ENCODE measurements at regions not wholly inside any gene's neighbourhood (a gene's known extent, or its start where the extent isn't known, plus 50 kb on each side); places are given as distances from the start of the nearest gene placed in this dataset.
"Not testable (repeated sequence)": the region's sequence is repeated elsewhere in the genome, so short reads cannot be mapped to it uniquely, and the experiment has no call there.

DNA sequence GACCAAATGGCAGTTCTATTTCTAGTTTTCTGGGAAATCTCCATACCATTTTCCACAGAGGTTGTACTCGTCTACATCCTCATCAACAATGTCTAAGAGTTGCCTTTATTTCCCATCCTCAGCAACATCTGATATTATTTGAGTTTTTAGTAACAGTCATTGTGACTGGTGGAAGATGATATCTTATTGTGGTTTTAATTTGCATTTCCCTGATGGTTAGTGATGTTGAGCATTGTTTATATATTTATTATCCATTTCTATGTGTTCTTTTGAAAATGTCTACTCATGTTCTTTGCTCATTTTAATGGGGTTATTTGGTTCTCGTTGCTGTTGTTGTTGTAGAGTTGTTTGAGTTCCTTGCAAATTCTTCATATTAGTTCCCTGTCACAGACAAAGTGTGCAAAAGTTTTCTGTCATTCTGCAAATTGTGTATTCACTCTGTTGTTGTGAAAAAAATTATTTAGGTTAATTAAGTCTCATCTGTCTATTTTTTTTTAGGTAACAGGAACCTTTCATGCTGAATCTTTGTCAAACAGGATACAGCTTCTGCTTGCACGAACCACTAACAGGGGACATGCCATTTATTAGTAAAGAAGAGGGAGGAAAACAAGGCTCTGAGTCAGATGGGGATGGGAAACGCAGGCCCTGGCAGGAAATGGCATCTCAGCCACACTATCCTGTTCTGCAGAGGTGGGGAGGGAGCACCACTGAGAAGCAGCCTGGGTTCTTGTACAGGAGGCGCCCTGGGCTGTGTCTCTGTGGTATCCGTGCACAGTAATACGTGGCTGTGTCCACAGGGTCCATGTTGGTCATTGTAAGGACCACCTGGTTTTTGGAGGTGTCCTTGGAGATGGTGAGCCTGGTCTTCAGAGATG lies 1196.7 kb downstream of the TMEM121 start:
- DNase-seq (ENCODE audit: low read depth): not testable (repeated sequence)

DNA sequence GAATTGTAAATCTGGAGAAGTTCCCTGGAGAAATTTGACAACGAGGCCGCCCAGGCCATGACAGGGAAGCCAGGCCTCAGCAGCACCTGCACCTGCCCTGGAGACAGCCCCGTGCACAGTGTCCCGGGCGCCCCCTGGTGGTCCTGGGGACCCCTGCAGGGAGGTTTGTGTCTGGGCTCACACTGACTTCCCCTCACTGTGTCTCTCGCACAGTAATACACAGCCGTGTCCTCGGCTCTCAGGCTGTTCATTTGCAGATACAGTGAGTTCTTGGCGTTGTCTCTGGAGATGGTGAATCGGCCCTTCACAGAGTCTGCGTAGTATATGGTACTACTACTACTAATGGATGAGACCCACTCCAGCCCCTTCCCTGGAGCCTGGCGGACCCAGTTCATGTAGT lies 1201.6 kb downstream of the TMEM121 start:
- not testable (repeated sequence) for DNase-seq (ENCODE audit: low read depth)

DNA sequence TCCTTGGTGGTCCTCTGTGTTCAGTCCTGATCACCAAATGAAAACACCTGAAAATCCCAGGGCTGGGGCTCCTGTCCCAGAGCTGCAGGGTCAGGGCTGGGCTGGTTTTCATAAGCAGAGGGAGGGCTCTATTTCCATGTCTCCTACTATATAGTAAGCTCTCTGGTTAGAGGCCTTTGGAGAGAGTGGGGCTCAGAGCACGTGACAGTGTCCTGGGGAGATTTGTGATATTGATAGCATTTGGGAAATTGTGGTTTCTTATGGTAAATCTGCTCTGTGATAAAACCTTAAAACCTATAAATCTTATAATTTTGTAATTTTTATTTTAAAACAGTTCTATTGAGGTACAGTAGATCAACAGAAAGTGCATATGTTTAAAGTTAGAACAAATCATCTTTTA lies 1202.2 kb downstream of the TMEM121 start:
- no peak for DNase-seq (ENCODE audit: low read depth)

DNA sequence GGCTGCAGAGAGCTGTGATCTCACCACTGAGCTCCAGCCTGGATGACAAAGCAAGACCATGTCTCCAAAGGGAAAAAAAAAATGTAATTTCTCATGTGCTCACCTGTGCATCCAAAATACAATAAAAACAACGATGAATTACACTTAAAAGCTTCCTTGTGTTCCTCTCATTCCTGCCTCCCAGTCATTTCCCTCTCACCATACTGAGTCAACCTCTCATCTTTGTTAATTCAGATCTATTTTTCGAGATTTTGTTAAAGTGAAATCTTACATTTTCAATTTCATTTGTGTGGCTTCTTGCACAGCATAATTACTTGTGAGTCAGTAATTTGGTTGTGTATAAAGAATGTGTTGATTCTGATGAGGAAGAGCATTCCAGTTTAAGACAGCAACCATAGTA lies 1203.2 kb downstream of the TMEM121 start:
- DNase-seq (ENCODE audit: low read depth): no peak

DNA sequence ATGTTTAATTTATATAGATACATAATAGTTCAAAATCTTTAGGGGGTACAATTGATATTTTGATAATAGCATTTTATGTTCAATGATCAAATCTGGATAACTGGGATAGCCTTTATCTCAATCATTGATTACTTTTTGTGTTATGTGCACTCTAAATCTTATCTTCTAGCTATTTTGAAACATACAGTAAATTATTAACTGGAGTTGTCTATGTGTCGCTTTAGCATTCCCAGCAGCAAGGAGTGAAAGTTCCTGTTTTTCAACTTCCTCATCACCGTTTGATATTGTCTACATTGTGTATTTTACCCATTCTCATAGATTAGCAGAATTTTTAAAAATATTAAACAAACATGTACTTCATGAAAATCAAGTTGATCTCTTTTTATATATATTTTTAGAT lies 1207.4 kb downstream of the TMEM121 start:
- DNase-seq (ENCODE audit: low read depth): no peak

DNA sequence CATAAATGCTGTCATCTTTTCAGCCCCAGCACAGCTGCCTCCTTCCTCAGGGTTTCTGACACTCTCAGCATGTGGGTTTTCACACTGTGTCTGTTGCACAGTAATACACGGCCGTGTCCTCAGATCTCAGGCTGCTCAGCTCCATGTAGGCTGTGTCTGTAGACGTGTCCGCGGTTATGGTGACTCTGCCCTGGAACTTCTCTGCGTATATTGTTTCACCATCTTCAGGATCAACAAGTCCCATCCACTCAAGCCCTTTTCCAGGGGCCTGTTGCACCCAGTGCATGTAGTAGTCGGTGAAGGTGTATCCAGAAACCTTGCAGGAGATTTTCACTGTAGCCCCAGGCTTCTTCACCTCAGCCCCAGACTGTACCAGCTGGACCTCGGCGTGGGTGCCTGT lies 1210.6 kb downstream of the TMEM121 start:
- no peak for DNase-seq (ENCODE audit: low read depth)

DNA sequence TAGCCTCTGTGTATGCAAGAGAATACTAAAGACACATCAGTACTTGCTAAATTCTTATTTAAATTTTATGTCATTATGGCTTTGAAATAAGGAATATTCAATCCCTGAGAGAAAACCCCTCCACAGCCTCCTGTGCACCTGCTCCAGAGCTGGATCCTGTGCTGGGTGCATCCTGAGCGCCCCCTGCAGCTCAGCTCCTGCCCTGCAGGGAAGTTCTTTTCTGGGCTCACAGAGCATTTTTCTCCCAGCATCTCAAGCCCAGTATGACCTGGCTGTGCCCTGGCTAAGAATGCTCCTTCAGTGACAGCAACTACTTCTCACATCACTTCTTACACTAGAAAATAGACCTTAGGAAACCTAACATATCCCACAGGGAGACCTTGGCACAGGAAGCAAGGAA lies 1211.7 kb downstream of the TMEM121 start:
- no peak for DNase-seq (ENCODE audit: low read depth)

DNA sequence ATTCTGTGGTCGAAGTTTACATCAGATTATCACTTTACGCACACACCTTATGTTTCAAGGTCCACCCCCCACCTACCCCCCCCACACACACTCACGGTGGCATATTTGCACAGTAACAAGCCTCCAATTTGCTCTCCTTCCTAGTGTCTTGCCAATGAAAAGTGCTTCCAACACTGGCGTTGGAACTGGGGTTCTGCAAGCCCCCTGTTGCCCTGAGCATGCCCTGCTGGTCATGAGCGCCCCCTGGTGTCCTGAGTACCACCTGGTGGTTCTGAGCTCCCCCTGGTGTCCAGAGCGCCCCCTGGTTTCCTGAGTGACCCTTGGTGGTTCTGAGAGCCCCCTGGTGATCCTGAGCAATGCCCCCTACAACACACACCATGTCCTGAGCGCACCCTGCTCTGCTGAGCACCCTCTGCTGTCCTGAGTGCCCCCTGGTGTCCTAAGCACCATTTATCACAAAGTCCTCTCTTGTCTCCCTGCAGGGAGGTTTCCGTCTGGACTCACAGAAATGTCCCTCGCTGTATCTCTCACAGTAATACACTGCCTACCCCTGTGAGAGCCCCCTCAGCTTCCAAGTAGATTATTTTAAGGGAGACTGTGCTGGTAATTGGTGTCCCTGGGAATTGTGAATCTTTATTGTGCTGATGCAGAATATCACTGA lies 1212.3 kb downstream of the TMEM121 start:
- DNase-seq (ENCODE audit: low read depth): not testable (repeated sequence)

DNA sequence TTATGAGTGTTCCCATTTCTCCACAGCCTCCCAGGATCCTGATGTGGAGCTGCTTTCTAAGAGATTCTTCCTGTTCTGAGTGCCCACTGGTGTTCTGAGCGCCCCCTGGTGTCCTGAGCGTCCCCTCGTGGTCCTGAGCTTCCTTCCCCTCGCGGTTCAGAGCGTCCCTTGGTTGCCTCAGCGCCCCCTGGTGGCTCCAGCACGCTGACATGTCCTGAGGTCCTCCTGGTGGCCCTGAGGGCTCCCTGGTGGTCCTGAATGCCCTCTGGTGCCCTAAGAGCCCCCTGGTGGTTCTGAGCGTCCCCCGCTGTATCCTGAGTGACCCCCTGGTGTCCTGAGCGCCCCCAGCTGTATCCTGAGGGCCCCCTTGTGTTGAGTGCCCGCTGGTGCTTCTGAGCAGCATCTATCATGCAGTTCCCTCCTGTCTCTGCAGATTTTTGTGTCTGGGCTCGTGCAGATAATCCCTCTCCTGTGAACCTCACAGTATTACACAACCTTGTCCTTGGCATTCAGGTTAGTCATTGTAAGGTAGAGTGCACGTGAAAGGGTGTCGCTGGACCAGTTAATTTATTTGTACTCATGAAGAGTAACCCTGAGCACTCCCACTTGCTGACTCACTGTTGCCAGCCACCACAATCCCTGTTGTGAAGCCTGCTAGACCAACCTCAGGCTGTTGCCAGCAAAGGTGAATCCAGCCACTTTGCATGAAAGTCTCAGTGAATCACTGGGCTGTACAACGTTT lies 1214.9 kb downstream of the TMEM121 start:
- DNase-seq (ENCODE audit: low read depth): not testable (repeated sequence)

DNA sequence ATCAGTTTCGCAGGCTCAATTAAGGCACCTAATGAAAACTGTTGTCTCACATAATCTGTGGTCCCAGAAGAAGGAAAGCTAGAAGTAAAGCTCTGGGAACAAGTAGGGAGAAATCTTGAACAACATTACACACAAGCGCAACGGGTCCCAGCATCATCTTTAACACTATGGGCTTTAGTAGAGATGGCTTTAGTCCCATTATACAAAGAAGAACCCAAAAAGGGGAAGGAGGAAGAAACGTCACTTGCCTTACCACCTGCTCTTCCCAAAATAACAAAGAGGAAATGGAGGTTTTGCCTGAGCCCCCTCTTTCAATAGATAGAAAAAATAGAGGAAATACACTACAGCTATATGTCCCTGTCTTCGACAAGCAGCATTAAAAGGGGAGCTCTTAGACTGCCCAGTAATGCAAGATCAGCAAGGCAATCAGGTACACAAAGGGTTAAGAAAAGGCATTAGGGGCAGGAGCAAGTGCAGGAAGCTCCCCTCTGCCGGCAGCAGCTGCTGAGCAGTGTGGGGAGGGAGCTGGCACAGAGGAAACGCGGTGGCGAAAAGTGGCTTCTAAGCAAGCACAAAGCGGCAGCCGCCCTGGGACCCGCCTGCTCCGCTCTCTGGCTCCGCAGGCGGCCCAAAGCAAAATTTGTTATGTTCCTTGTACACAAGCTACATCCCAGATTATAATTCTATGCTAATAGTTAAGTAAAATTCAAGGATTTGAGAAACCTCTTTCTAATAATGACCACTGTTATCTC lies 1218.8 kb downstream of the TMEM121 start:
- DNase-seq (ENCODE audit: low read depth): not testable (repeated sequence)

DNA sequence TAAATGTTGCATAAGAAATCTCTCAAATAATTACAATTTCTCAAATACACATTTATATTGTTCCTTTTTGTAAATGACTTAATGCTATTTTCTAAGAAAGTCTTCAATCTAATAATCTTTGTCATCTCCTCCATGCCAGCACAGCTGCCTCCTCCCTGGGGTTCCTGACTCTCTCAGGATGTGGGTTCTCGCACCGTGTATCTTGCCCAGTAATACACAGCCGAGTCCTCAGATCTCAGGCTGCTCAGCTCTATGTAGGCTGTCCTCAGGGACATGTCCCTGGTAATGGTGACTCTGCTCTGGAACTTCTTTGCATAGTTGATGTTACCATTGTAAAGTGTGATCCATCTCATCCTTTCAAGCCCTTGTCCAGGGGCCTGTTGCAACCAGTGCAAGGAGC lies 1223.7 kb downstream of the TMEM121 start:
- not testable (repeated sequence) for DNase-seq (ENCODE audit: low read depth)

DNA sequence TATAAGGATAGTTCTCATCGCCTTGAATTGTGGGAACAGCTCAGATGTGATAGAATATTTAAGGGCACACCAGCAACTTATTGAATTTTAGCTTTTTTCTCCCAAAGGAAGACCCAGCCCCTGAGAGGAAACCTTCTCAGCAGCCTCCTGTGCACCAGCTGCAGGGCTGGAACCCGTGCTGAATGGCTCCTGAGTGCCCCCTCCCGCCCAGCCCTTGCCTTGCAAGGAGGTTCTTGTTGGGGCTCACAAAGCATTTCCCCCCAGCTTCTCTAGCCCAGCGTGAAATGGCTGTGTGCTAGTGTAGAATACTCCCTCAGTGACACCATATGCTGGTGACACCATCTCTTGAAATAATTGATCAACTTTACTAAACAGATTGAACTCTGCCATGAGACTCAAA lies 1227.4 kb downstream of the TMEM121 start:
- not testable (repeated sequence) for DNase-seq (ENCODE audit: low read depth)

DNA sequence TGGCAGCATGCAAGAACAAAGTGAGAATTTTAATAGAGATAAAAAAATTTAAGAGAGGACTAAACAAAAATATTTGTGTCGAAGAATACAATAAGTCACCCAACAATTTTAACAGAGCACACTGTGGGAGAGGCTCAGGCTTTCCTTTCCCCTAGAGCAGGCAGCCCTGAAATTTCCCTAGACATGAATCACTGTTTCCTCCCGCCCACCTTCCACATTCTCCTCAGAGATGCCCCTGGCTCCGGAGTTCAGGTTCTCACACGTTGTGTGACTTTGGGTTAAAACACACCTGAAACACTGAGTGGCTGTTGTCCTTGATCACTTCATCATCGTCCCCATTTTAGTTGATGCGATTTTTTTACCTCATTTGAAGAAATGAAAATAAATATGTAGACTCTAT lies 1231.1 kb downstream of the TMEM121 start:
- not testable (repeated sequence) for DNase-seq (ENCODE audit: low read depth)

DNA sequence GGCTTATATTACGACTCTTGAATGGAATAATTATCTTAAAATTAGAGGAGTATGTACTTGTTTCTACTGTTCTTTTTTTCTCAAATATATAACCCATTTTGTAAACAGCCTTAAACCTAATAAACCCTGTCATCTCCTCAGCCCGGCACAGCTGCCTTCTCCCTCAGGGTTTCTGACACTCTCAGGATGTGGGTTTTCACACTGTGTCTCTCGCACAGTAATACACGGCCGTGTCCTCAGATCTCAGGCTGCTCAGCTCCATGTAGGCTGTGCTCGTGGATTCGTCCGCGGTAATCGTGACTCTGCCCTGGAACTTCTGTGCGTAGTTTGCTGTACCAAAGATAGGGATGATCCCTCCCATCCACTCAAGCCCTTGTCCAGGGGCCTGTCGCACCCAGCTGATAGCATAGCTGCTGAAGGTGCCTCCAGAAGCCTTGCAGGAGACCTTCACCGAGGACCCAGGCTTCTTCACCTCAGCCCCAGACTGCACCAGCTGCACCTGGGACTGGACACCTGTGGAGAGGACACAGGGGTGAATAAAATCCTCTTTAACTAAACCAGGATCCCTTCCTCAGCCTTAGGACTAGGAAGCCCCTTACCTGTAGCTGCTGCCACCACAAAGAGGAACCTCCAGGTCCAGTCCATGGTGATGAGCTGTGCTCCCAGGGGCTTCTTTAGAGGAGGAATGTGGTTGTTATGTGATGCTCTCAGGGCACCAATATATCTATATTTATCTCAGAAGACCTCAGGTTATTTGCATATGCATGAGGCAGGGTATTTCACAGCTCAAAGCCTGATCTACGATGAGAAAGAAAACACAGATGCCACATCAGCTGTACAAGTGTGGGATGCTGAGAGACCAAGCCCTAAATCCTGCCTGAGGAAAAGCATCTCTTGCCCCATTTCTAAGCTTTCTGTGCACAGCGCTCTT lies 1235.8 kb downstream of the TMEM121 start:
- not testable (repeated sequence) for DNase-seq (ENCODE audit: low read depth)

DNA sequence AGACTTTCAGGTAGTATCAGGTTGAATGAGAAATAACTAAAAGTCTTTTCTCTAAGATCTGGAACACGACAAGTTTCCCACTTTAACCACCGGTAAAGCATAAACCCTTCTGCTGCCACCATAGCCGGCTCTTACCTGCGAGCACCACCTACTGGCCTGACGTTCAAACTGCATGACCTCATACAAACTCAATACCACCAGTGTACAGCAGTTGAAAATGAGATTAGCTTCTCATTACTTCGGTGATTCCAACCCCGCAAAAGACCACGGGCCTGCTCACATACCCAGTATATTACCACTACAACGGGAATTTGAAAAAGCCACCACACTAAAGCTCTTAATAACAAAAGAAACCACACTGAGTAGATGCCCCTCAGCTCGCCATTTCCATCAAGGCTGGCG lies 1238.6 kb downstream of the TMEM121 start:
- DNase-seq (ENCODE audit: low read depth): not testable (repeated sequence)

DNA sequence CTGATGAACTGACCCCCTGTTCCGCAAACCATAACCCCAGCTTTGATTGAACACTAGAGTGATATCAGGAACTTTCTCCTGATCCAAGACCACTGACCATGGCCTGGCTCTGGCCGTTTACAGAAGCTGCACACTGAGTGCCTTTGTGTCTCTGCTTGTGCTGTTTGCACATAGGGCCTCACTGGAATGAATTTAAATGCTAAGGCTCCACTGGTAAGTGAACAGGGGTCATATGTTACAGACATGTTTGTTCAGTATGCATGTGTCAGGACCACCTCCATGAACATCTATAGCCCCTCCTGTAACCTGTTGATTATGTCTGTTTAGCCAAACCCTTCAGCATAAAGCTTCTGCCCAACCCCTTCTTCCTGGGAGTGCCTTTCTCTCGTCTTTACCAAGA lies 1239.8 kb downstream of the TMEM121 start:
- no peak for DNase-seq (ENCODE audit: low read depth)

DNA sequence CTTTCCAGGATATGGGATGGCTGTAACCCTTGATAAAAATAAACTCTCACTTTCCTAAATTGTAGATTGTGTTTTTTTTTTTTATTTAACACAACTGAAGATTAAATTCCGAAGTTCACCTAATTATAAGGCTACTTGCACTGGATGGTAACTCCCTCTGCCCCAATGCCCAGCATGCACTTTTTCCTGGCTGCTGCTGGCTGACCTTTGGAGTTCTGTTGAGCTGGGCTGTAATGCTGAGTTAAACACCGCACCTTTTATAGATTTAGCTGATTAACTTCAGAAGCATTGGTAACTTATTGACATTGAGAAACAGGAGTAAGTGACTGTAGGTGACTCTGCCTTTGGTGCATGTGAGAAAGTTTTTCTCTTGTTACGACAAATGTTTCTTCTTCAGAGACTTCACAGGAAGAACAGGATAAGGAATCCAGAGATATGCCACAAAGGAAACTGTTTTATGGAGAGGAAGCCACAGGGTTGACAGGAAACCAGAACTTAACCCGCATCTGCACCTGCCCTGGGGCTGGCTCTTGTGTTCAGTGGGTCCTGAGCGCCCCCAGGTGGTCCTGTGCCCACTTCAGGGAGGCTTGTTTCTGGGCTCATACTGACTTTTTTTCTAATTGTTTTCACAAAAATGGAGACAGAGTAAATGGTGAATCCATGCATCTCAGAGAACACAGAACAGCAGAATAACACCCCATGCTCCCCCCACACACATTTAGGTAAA lies 1240.3 kb downstream of the TMEM121 start:
- DNase-seq (ENCODE audit: low read depth): peak; percentile 56

DNA sequence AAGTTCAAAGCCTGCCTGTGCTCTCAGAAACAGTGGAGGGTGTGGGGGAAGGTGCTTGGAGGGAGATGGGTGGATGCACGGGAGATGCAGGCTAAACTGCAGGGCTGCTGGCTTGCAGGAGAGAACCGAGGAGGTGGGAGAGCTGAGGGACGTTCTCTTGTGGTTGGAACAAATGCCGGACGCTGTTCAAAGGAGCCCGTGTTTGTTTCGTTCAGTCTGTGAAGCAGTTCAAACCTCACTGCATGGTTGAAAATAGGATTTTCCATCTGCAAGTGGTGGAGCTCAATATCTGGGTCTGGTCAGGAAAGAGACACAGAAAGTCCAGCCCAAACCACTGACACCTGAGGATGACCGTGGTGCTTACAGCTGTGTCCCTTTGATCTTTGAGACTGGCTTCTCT lies 1241.8 kb downstream of the TMEM121 start:
- not testable (repeated sequence) for DNase-seq (ENCODE audit: low read depth)

DNA sequence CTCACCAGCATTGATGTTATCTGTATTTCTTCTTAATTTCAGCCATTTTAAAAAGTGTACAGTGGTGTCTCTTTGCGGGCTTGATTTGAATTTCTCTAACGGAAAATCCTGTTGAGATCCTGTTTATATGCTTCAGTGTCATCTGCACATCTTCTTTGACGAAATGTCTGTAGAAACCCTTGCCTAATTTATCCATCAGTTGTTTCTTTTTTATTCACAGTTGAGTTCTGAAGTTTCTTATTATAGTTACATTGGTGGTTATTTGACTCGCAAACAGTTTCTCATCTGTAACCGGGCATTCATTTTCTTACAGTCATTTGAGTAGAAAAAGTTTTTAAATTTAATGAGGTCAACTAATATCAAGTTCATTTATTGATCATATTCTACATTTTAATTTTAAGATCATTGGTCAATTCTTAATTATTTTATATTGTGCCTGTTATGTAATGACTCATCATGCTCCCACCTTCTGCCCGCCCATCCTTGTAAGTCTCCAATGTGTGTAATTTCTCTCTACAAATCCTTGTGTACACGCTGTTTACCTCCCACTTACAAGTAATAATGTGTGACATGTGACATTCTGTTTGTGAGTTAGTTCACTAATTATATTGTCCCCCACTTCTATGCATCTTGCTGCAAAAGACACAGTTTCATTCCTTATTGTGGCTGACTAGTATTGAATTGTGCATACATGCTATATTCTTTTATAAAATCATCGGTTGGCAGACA lies 1242.8 kb downstream of the TMEM121 start:
- not testable (repeated sequence) for DNase-seq (ENCODE audit: low read depth)
